ENCODE measurements at regions not wholly inside any gene's neighbourhood (a gene's known extent, or its start where the extent isn't known, plus 50 kb on each side); places are given as distances from the start of the nearest gene placed in this dataset.

DNA sequence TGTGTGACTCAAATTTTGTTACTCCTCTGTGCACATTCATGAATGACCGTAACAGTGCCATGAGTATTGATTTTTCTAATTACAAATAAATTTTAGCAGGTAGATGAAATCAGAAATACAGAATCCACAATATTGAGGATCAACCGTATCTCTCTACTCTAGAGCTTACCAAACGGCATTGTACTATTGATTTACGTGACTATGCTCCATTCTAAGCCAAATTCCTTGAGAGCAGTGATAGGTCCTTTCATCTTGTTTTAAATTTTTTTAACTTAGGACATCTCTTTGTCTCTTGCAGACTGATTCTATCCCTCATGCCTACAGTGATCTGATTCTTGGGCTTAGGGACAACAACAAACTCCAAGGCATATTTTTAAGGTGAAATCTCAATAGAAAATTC, 172.3 kb upstream of the C1QTNF7 start:
- Histone ChIP-seq H4K20me1 (ENCODE audit: insufficient read depth) (no peaks in the 10 kb centered on the region), H3K36me3 (ENCODE audit: insufficient read depth) (no peaks in the 10 kb centered on the region), H3K9ac (no peak overlapping the region), H3K4me2 (no peak overlapping the region), H3K27ac (no peak overlapping the region), H2AFZ (ENCODE audit: low read depth) (no peak overlapping the region), H3K4me1 (ENCODE audit: low read depth, poor library complexity, severe bottlenecking) (peaks cover 9% of the 10 kb centered on the region), H3K27me3 (ENCODE audit: insufficient read depth, low read depth) (no peaks in the 10 kb centered on the region), H3K4me3 (IDR thresholded peaks at IDR 0.05; ENCODE audit: insufficient read depth, low read depth, low read length) (no peak overlapping the region), H3K79me2 (ENCODE audit: insufficient read depth, low read depth) (no peaks in the 10 kb centered on the region)
- TF ChIP-seq, protein P1, sequence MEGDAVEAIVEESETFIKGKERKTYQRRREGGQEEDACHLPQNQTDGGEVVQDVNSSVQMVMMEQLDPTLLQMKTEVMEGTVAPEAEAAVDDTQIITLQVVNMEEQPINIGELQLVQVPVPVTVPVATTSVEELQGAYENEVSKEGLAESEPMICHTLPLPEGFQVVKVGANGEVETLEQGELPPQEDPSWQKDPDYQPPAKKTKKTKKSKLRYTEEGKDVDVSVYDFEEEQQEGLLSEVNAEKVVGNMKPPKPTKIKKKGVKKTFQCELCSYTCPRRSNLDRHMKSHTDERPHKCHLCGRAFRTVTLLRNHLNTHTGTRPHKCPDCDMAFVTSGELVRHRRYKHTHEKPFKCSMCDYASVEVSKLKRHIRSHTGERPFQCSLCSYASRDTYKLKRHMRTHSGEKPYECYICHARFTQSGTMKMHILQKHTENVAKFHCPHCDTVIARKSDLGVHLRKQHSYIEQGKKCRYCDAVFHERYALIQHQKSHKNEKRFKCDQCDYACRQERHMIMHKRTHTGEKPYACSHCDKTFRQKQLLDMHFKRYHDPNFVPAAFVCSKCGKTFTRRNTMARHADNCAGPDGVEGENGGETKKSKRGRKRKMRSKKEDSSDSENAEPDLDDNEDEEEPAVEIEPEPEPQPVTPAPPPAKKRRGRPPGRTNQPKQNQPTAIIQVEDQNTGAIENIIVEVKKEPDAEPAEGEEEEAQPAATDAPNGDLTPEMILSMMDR (conservative IDR thresholded peaks at IDR 0.05; ENCODE audit: low read depth, low read length), result no peak

DNA sequence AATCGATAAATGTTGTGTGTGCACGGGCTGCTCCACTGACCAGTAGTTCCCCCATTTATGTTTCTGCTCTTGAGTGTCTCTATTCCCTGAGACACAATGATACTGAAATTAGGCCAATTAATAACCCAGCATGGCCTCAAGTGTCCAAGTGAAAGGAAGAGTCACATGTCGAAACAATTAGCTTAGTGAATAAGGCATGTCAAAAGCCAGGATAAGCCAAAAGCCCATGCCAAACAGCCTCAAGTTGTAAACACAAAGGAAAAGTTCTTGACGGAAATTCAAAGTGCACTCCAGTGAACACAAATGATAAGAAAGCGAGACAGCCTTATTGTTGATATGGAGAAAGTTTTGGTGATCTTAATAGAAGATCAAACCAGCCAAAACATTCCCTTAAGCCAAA, 167.1 kb upstream of the C1QTNF7 start:
- no peak overlapping the region for H3K4me2 ChIP-seq
- no peaks in the 10 kb centered on the region for H3K36me3 ChIP-seq (ENCODE audit: insufficient read depth)
- H3K9ac ChIP-seq, result no peak overlapping the region
- no peak overlapping the region for H3K27ac ChIP-seq
- H2AFZ ChIP-seq (ENCODE audit: low read depth), result no peak overlapping the region
- H3K27me3 ChIP-seq (ENCODE audit: insufficient read depth, low read depth), result no peaks in the 10 kb centered on the region
- H3K4me3 ChIP-seq (IDR thresholded peaks at IDR 0.05; ENCODE audit: insufficient read depth, low read depth, low read length), result no peak overlapping the region
- H4K20me1 ChIP-seq (ENCODE audit: insufficient read depth), result no peaks in the 10 kb centered on the region
- no peaks in the 10 kb centered on the region for H3K79me2 ChIP-seq (ENCODE audit: insufficient read depth, low read depth)
- TF ChIP-seq, protein P1 (conservative IDR thresholded peaks at IDR 0.05; ENCODE audit: low read depth, low read length), result no peak
- no peaks in the 10 kb centered on the region for H3K4me1 ChIP-seq (ENCODE audit: low read depth, poor library complexity, severe bottlenecking)

DNA sequence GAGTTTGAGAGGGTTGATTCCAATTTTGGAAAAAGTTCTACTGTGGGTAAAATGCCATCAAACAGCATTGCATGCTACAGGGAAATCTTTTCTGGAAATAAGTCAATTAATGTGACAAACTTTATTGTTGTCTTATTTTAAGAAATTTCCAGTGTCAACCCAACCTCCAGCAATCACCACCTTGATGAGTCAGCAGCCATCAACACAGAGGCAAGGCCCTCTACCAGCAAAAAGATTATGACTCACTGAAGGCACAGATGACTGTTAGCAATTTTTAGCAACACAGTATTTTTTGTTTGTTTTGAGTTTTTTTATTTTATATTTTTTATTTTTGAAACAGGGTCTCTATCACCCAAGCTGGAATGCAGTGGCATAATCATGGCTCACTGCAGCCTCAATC, 165.4 kb upstream of the C1QTNF7 start:
- Histone ChIP-seq H4K20me1 (ENCODE audit: insufficient read depth) (no peaks in the 10 kb centered on the region), H2AFZ (ENCODE audit: low read depth) (no peak overlapping the region), H3K4me1 (ENCODE audit: low read depth, poor library complexity, severe bottlenecking) (no peaks in the 10 kb centered on the region), H3K9ac (no peak overlapping the region), H3K27me3 (ENCODE audit: insufficient read depth, low read depth) (no peaks in the 10 kb centered on the region), H3K4me3 (IDR thresholded peaks at IDR 0.05; ENCODE audit: insufficient read depth, low read depth, low read length) (no peak overlapping the region), H3K4me2 (no peak overlapping the region), H3K36me3 (ENCODE audit: insufficient read depth) (no peaks in the 10 kb centered on the region), H3K27ac (no peak overlapping the region), H3K79me2 (ENCODE audit: insufficient read depth, low read depth) (no peaks in the 10 kb centered on the region)
- TF ChIP-seq, protein P1 (conservative IDR thresholded peaks at IDR 0.05; ENCODE audit: low read depth, low read length), result no peak

DNA sequence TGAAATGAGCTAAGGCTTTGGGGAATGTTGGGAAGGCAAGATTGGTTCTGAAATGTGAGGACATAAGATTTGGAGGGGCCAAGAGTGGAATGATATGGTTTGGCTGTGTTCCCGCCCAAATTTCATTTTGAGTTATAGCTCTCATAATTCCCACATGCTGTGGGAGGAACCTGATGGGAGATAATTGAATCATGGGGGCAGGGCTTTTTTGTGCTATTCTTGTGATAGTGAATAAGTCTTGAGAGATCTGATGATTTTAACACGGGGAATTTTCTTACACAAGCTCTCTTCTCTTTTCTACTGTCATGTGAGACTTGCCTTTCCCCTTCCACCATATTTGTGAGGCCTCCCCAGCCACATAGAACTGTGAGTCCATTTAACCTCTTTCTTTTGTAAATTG, 157.6 kb upstream of the C1QTNF7 start:
- no peak overlapping the region for H3K9ac ChIP-seq
- no peak overlapping the region for H3K4me2 ChIP-seq
- H3K27ac ChIP-seq, result no peak overlapping the region
- no peaks in the 10 kb centered on the region for H3K36me3 ChIP-seq (ENCODE audit: insufficient read depth)
- no peaks in the 10 kb centered on the region for H3K79me2 ChIP-seq (ENCODE audit: insufficient read depth, low read depth)
- H2AFZ ChIP-seq (ENCODE audit: low read depth), result no peak overlapping the region
- TF ChIP-seq, protein P1 (conservative IDR thresholded peaks at IDR 0.05; ENCODE audit: low read depth, low read length), result no peak
- H3K4me3 ChIP-seq (IDR thresholded peaks at IDR 0.05; ENCODE audit: insufficient read depth, low read depth, low read length), result no peak overlapping the region
- no peaks in the 10 kb centered on the region for H4K20me1 ChIP-seq (ENCODE audit: insufficient read depth)
- no peaks in the 10 kb centered on the region for H3K27me3 ChIP-seq (ENCODE audit: insufficient read depth, low read depth)
- H3K4me1 ChIP-seq (ENCODE audit: low read depth, poor library complexity, severe bottlenecking), result no peaks in the 10 kb centered on the region

DNA sequence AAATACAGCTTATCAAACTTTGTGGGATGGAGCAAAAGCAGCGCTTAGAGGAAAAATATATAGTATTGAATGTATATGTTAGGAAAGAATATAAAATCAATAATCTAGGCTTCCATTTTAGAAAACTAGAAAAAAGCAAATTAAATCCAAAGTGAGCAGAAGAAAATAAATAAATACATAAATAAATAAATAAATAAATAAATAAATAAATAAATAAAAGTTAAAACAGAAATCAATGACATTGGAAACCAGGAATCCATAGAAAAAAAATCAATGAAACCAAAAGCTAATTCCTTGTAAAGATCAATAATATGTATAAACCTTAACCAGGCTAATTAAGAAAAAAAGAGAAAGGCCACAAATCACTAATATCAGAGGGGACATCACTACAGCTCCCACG, 141.8 kb upstream of the C1QTNF7 start:
- TF ChIP-seq, protein P1 (conservative IDR thresholded peaks at IDR 0.05; ENCODE audit: low read depth, low read length), result no peak
- H3K27ac ChIP-seq, result no peak overlapping the region
- H4K20me1 ChIP-seq (ENCODE audit: insufficient read depth), result no peaks in the 10 kb centered on the region

More for the DNA sequence above, 141.8 kb upstream of the C1QTNF7 start:
- H3K36me3 ChIP-seq (ENCODE audit: insufficient read depth), result no peaks in the 10 kb centered on the region
- no peak overlapping the region for H3K4me3 ChIP-seq (IDR thresholded peaks at IDR 0.05; ENCODE audit: insufficient read depth, low read depth, low read length)
- H3K79me2 ChIP-seq (ENCODE audit: insufficient read depth, low read depth), result no peaks in the 10 kb centered on the region
- no peaks in the 10 kb centered on the region for H3K4me1 ChIP-seq (ENCODE audit: low read depth, poor library complexity, severe bottlenecking)
- H3K4me2 ChIP-seq, result no peak overlapping the region
- no peak overlapping the region for H2AFZ ChIP-seq (ENCODE audit: low read depth)
- H3K27me3 ChIP-seq (ENCODE audit: insufficient read depth, low read depth), result no peaks in the 10 kb centered on the region
- H3K9ac ChIP-seq, result no peak overlapping the region
